K562 (cell line): ENCODE measurements at regions not wholly inside any gene's neighbourhood (a gene's known extent, or its start where the extent isn't known, plus 50 kb on each side); places are given as distances from the start of the nearest gene placed in this dataset.

Experiments used
- FOSL1 ChIP-seq: fragments of 200-800 bp; sonication (Bioruptor generic); conservative IDR thresholded peaks from 2 replicates; pipeline ENCODE4 v1.6.1; 2016; ENCODE audit warnings: missing genetic modification characterization, missing compliant biosample characterization
- HNRNPH1 ChIP-seq: fragments of 200-400 bp; formaldehyde crosslinking; optimal IDR thresholded peaks from 2 replicates; pipeline ENCODE3; 2017; ENCODE audit warnings: low read depth, mild to moderate bottlenecking, low read length, moderate library complexity
- PTBP1 ChIP-seq: fragments of 200-400 bp; formaldehyde crosslinking; IDR thresholded peaks from 2 replicates; pipeline ENCODE4 v1.6.1; 2017; ENCODE audit warnings: low read depth, low read length
- SIN3B ChIP-seq: fragments of 450-650 bp; IDR thresholded peaks from 2 replicates; pipeline ENCODE4 v1.6.1; 2017; ENCODE audit warnings: low read depth, mild to moderate bottlenecking, moderate library complexity
- TEAD1 ChIP-seq, 2 experiments: fragments of 450-650 bp in 1 of 2; sonication (generic) in 1 of 2; formaldehyde crosslinking; IDR thresholded peaks; 2 replicates each; pipeline versions ENCODE4 v1.4.0 to v1.8.0; 2020 to 2022; ENCODE audit warnings: mild to moderate bottlenecking in 2 of 2, missing genetic modification reagents in 1 of 2
- TF ChIP-seq, protein P1 (sequence below), 2 experiments: fragments of 200-800 bp in 1 of 2; sonication (Bioruptor generic) in 1 of 2; sonication (generic) in 1 of 2; formaldehyde crosslinking in 1 of 2; IDR thresholded peaks in 1 of 2; conservative IDR thresholded peaks in 1 of 2; 2 replicates each; pipeline versions ENCODE4 v1.5.0 to v1.6.1; 2016 to 2020; ENCODE audit warnings: missing compliant biosample characterization in 1 of 2, missing genetic modification characterization in 1 of 2, missing genetic modification reagents in 1 of 2
- TF ChIP-seq, protein P2 (sequence below): fragments of 450-650 bp; IDR thresholded peaks from 2 replicates; pipeline ENCODE4 v1.6.1; 2014; ENCODE audit warnings: low read depth, mild to moderate bottlenecking, moderate library complexity, borderline replicate concordance

DNA sequence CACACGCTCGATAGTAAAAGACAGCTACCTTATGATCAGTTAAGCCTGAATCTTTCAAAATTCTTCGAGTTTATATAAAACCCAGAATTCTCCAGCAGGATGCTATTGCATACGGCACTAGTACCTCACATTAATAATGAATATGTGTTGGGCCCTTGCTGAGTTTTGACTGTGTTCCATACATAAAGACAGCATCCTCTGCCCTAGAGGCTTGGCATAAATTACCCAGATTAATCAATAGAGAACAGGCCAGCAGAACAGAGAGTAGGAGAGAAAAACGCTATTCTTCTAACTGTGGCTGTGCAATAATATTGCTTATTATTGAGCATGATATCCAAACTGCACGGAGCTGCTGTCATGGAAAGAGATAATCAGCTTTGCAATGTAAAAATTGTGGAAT lies 194.3 kb downstream of the SOX11 start:
- no peak for TF ChIP-seq FOSL1
- no peak for TF ChIP-seq SIN3B
- TF ChIP-seq, protein P1, sequence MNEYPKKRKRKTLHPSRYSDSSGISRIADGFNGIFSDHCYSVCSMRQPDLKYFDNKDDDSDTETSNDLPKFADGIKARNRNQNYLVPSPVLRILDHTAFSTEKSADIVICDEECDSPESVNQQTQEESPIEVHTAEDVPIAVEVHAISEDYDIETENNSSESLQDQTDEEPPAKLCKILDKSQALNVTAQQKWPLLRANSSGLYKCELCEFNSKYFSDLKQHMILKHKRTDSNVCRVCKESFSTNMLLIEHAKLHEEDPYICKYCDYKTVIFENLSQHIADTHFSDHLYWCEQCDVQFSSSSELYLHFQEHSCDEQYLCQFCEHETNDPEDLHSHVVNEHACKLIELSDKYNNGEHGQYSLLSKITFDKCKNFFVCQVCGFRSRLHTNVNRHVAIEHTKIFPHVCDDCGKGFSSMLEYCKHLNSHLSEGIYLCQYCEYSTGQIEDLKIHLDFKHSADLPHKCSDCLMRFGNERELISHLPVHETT (CRISPR knock-in tag; conservative IDR thresholded peaks at IDR 0.05 in 1 of 2, IDR thresholded peaks at IDR 0.05 in 1 of 2) = no peak
- no peak for TF ChIP-seq PTBP1
- no peak for TF ChIP-seq TEAD1 (CRISPR knock-in tag; IDR thresholded peaks at IDR 0.05)
- TF ChIP-seq, protein P2, sequence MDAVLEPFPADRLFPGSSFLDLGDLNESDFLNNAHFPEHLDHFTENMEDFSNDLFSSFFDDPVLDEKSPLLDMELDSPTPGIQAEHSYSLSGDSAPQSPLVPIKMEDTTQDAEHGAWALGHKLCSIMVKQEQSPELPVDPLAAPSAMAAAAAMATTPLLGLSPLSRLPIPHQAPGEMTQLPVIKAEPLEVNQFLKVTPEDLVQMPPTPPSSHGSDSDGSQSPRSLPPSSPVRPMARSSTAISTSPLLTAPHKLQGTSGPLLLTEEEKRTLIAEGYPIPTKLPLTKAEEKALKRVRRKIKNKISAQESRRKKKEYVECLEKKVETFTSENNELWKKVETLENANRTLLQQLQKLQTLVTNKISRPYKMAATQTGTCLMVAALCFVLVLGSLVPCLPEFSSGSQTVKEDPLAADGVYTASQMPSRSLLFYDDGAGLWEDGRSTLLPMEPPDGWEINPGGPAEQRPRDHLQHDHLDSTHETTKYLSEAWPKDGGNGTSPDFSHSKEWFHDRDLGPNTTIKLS = no peak
- no peak for TF ChIP-seq HNRNPH1
